ENCODE measurements at regions not wholly inside any gene's neighbourhood (a gene's known extent, or its start where the extent isn't known, plus 50 kb on each side); places are given as distances from the start of the nearest gene placed in this dataset.

DNA sequence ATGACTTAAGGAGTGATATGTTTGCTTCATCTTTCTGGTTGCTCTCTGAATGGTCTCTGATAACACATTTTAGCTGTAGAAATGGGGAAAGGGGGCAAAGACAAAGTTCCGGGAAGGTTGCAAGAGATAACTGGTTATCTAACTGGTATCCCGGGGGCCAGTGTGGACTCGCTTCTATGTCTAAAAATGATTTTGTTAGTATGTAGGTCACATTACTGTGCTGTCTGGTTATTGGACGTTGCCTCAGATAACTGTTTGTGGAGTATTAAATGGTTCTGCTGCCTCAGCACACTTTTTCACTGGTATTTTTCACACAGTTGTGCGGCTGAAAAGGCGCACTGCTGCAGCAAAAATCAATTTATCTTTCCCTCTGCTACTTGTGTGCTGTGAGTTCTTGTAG lies 63.0 kb upstream of the ZNF536 start:
- H3K36me3 Mint-ChIP-seq (ENCODE audit: low read depth), result no peaks in the 10 kb centered on the region
- ATAC-seq (ENCODE audit: low read depth) (no peak), DNase-seq (no peak)
- intact Hi-C loops (cut with micrococcal nuclease), result no loop called here
- peaks cover 2% of the 10 kb centered on the region for H3K9me3 Mint-ChIP-seq
- CTCF ChIA-PET, result no interaction called here
- no peaks in the 10 kb centered on the region for H3K27me3 Mint-ChIP-seq
- TF ChIP-seq, protein P1, sequence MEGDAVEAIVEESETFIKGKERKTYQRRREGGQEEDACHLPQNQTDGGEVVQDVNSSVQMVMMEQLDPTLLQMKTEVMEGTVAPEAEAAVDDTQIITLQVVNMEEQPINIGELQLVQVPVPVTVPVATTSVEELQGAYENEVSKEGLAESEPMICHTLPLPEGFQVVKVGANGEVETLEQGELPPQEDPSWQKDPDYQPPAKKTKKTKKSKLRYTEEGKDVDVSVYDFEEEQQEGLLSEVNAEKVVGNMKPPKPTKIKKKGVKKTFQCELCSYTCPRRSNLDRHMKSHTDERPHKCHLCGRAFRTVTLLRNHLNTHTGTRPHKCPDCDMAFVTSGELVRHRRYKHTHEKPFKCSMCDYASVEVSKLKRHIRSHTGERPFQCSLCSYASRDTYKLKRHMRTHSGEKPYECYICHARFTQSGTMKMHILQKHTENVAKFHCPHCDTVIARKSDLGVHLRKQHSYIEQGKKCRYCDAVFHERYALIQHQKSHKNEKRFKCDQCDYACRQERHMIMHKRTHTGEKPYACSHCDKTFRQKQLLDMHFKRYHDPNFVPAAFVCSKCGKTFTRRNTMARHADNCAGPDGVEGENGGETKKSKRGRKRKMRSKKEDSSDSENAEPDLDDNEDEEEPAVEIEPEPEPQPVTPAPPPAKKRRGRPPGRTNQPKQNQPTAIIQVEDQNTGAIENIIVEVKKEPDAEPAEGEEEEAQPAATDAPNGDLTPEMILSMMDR (IDR thresholded peaks at IDR 0.05), result no peak
- no peaks in the 10 kb centered on the region for H3K4me1 Mint-ChIP-seq
- POLR2A ChIA-PET, result no interaction called here
- H3K27ac Mint-ChIP-seq, result no peak overlapping the region
- H3K4me3 Mint-ChIP-seq, result no peak overlapping the region

DNA sequence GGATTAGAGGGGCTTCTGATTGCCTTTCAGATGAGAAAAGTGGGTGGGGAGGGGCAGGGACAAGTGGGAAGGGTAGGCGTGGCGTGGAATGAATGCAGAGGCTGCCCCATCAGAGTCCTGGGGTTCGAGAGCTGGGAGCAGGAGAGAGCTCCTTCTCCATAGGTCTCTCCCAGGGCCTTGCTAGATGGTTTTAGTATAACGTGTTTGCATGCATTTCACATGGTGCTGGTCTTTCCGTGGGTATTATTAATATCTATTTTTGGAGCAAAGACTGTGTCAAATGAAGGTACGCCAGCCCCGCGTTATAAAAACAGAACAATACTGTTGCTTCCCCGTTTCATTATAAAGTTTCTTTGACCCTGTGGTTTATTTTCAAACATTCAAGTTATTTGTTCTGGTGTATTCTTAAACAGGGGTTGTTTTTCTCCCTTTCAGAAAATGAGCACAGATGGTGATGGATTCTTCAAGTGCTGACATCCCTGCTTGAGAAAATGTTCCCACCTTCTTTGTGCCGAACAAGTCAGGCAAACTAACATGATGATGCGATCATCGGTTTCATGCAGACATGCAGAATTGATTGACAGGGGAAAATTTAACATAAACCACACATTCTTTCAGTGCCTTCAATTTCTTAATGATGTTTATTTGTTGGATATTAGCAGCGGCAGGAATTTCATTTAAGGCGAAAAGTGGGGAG lies 62.1 kb upstream of the ZNF536 start:
- Mint-ChIP-seq H3K4me1 (no peaks in the 10 kb centered on the region), H3K36me3 (ENCODE audit: low read depth) (no peaks in the 10 kb centered on the region), H3K4me3 (no peak overlapping the region), H3K9me3 (peaks cover 2% of the 10 kb centered on the region), H3K27ac (no peak overlapping the region), H3K27me3 (no peaks in the 10 kb centered on the region)
- ATAC-seq (ENCODE audit: low read depth) (no peak), DNase-seq (no peak)
- POLR2A ChIA-PET, result no interaction called here
- TF ChIP-seq, protein P1 (IDR thresholded peaks at IDR 0.05), result no peak
- intact Hi-C loops (cut with micrococcal nuclease), result no loop called here
- CTCF ChIA-PET, result no interaction called here

DNA sequence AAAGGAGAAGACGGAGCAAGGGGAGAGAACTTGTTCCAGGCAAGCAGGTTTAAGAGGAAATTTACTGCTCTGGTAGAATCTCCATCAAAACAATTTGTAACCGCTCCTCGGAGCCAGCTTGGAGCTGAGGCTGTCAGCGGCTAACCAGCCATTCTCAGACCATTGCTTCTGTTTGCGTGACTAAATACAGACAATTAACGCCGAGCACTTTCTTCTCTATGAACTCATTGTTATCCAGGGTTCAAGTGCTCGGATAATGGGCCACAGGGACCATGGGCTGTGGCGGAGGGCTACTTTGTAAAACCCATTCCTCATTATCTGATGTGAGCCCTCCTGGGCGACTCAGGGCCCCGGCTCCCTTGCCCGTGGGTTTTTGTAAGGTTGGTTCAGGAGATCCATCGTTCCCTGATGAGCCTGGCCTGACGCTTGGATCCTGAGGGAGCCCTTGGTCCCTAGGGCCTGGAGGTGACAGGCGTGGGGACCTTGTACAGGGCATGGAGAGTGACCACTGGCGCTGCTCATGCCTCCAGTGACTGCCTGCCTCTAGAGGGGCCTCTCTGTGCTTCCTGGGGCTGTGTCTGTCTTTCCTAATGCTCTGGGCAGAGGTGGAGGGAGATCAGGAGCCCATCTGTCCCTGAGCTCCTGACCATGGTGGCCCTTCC lies 61.5 kb upstream of the ZNF536 start:
- Mint-ChIP-seq H3K27ac (no peak overlapping the region), H3K4me3 (no peak overlapping the region), H3K27me3 (no peaks in the 10 kb centered on the region), H3K9me3 (peaks cover 2% of the 10 kb centered on the region), H3K4me1 (no peaks in the 10 kb centered on the region), H3K36me3 (ENCODE audit: low read depth) (no peaks in the 10 kb centered on the region)
- ATAC-seq (ENCODE audit: low read depth) (no peak), DNase-seq (no peak)
- CTCF ChIA-PET, result no interaction called here
- TF ChIP-seq, protein P1 (IDR thresholded peaks at IDR 0.05), result no peak
- POLR2A ChIA-PET, result no interaction called here
- intact Hi-C loops (cut with micrococcal nuclease), result no loop called here

DNA sequence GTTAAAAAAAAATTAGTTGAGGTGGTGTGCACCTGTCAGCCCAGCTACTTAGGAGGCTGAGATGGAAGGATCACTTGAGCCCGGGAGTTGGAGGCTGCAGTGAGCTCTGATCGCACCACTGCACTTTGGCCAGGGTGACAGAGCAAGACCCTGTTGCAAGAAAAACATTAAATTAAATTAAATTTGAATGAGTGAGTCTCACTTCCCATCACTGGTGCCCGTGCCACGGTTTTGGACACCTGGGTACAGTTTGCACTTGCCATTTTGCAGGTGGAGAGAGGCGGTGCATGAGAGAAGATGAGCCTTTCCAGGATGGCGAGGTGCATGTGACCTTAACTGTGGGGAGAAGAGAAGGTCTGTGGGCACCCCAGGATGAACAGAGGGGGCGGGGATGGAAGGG lies 60.3 kb upstream of the ZNF536 start:
- ChIA-PET CTCF (no interaction called here), POLR2A (no interaction called here)
- Mint-ChIP-seq H3K27me3 (no peaks in the 10 kb centered on the region), H3K27ac (no peak overlapping the region), H3K4me3 (no peak overlapping the region), H3K9me3 (peaks cover 9% of the 10 kb centered on the region), H3K36me3 (ENCODE audit: low read depth) (no peaks in the 10 kb centered on the region), H3K4me1 (no peaks in the 10 kb centered on the region)
- intact Hi-C loops (cut with micrococcal nuclease), result no loop called here
- TF ChIP-seq, protein P1 (IDR thresholded peaks at IDR 0.05), result no peak
- ATAC-seq (ENCODE audit: low read depth) (no peak), DNase-seq (no peak)

DNA sequence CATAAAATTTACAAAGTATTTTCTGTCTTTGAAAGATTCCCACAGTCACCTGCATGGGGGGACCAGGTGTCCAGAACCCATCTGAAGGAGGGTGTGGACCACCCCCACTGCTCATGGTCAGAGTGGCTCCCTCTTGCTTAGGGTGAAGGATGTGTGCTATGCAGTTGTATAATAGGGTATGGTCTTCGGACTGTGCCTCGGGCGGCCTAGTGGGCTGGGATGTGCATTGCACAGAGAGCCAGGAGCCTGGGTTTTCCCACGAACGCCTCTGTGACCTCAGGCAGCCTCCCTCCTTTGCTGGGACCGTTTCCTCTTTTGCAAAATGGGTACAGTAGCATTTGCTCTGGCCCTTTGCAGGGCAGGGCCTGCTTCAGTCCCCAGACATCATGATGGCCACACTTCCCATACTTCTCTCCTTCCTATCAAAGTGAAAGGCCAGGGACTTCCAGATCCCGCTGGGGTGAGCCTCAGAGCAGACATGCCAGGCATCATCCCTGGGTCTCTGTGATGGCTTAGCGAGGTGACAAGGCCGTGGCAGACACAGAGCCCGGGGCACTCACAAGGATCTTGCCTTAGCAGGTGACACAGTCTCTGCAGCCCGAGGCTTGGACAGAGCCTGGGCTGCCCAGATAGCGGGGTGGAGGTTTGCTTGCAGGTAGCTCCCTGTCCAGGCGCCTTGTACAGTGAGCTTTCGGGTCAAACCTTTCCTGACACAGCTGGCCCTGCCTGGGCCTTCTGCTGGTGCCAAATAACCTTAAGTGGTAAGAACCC lies 59.4 kb upstream of the ZNF536 start:
- intact Hi-C loops (cut with micrococcal nuclease), result no loop called here
- ATAC-seq (ENCODE audit: low read depth) (no peak), DNase-seq (no peak)
- no peak overlapping the region for H3K4me3 Mint-ChIP-seq
- CTCF ChIA-PET, result no interaction called here
- H3K4me1 Mint-ChIP-seq, result no peaks in the 10 kb centered on the region
- H3K27me3 Mint-ChIP-seq, result no peaks in the 10 kb centered on the region
- POLR2A ChIA-PET, result no interaction called here
- no peak overlapping the region for H3K27ac Mint-ChIP-seq
- H3K9me3 Mint-ChIP-seq, result peaks cover 9% of the 10 kb centered on the region
- TF ChIP-seq, protein P1 (IDR thresholded peaks at IDR 0.05), result no peak
- H3K36me3 Mint-ChIP-seq (ENCODE audit: low read depth), result no peaks in the 10 kb centered on the region
